Prostate gland (tissue), 2 donors: ENCODE measurements at regions not wholly inside any gene's neighbourhood (a gene's known extent, or its start where the extent isn't known, plus 50 kb on each side); places are given as distances from the start of the nearest gene placed in this dataset.

Experiments used
- DNase-seq: peaks from one replicate; pipeline ENCODE4 v3.0.0-alpha.2; 2019; ENCODE audit warnings: low spot score
- H3K27ac ChIP-seq, 2 donors: fragments of 200-600 bp; sonication (generic); 2 replicates each; pipeline ENCODE4 v1.5.1; 2017 to 2019
- H3K27me3 ChIP-seq: fragments of 200-600 bp; sonication (generic); replicated peaks from 2 replicates; pipeline ENCODE4 v1.5.1; 2019; ENCODE audit not compliant: insufficient read depth
- H3K36me3 ChIP-seq, 2 donors: fragments of 200-600 bp; sonication (generic); 1 replicate in 1 of 2; 2 replicates in 1 of 2; pipeline versions ENCODE4 v1.5.1 to v1.8.1; 2017 to 2019
- H3K4me1 ChIP-seq: fragments of 200-600 bp; sonication (generic); replicated peaks from 2 replicates; pipeline ENCODE4 v1.5.1; 2019
- H3K4me3 ChIP-seq, 2 donors: fragments of 200-600 bp; sonication (generic); 2 replicates each; pipeline ENCODE4 v1.5.1; 2017 to 2019
- H3K9me3 ChIP-seq: fragments of 200-600 bp; sonication (generic); 2 replicates; pipeline ENCODE4 v1.5.1; 2017
- CTCF ChIP-seq, 4 experiments: fragments of 200-600 bp in 2 of 4; fragments of 450-650 bp in 2 of 4; sonication (generic) in 2 of 4; IDR thresholded peaks; 1 replicate in 3 of 4; 2 replicates in 1 of 4; pipeline ENCODE4 v1.5.1; 2016 to 2019; ENCODE audit warnings: antibody characterized with exemption in 4 of 4, mild to moderate bottlenecking in 2 of 4, moderate library complexity in 2 of 4
- POLR2A ChIP-seq: fragments of 450-650 bp; IDR thresholded peaks from one replicate; pipeline ENCODE4 v1.6.1; 2016; ENCODE audit warnings: antibody characterized with exemption, mild to moderate bottlenecking
- POLR2AphosphoS5 ChIP-seq: sonication (generic); formaldehyde crosslinking; IDR thresholded peaks from one replicate; pipeline ENCODE4 v1.6.1; 2017; ENCODE audit warnings: antibody characterized with exemption
- WGBS: methylation state at CpG from one replicate; pipeline ENCODE4 v1.1.5; 2018; 5-methylcytosine and 5-hydroxymethylcytosine counted together
- intact Hi-C: fragments of 100-400 bp; cut with DNase I; formaldehyde crosslinking; loops from one replicate; pipeline ENCODE4 v1.14.2; 2022

GRCh38 chr12:114746297-114747011 is 62.5 kb upstream of the TBX3 start:
- WGBS = 53% methylated on average over 6 of the region's 6 CpGs
- H3K27ac ChIP-seq = peak overlapping the region; percentile 43 to 66
- intact Hi-C loops = loop anchor here (2.0 kb wide), 1 partner anchor 54 kb away; no protein-coding TSS in a partner anchor
- H3K27me3 ChIP-seq = no peaks in the 10 kb centered on the region
- no peaks in the 10 kb centered on the region for H3K36me3 ChIP-seq
- H3K9me3 ChIP-seq = no peaks in the 10 kb centered on the region
- TF ChIP-seq POLR2AphosphoS5 (no peak), POLR2A (no peak), CTCF (IDR thresholded peaks at IDR 0.05) (no peak)
- no peak overlapping the region for H3K4me3 ChIP-seq
- no peak for DNase-seq
- H3K4me1 ChIP-seq = no peaks in the 10 kb centered on the region

- no peaks in the 10 kb centered on the region for H3K36me3 ChIP-seq
- H3K27me3 ChIP-seq = no peaks in the 10 kb centered on the region
- intact Hi-C loops = no loop called here
- H3K27ac ChIP-seq = no peak overlapping the region
- H3K9me3 ChIP-seq = no peaks in the 10 kb centered on the region
- peak; percentile 45 for TF ChIP-seq POLR2AphosphoS5
- TF ChIP-seq CTCF (IDR thresholded peaks at IDR 0.05) = no peak
- no peak for TF ChIP-seq POLR2A
- 32% methylated on average over 15 of the region's 15 CpGs for WGBS
- H3K4me3 ChIP-seq = no peak overlapping the region
- no peak for DNase-seq
- H3K4me1 ChIP-seq = no peaks in the 10 kb centered on the region
Measured at GRCh38 chr12:114744691-114745090, 60.7 kb upstream of the TBX3 start.

- Histone ChIP-seq H3K4me3 (no peak overlapping the region), H3K36me3 (no peaks in the 10 kb centered on the region), H3K4me1 (no peaks in the 10 kb centered on the region), H3K27me3 (no peaks in the 10 kb centered on the region), H3K9me3 (no peaks in the 10 kb centered on the region), H3K27ac (no peak overlapping the region)
- TF ChIP-seq CTCF (IDR thresholded peaks at IDR 0.05) = no peak
- no peak for TF ChIP-seq POLR2A
- TF ChIP-seq POLR2AphosphoS5 = no peak
- WGBS = 65% methylated on average over 6 of the region's 6 CpGs
- DNase-seq = no peak
- intact Hi-C loops = no loop called here
Measured at GRCh38 chr12:114744285-114744684, 60.3 kb upstream of the TBX3 start.

- DNase-seq = no peak
- no peak for TF ChIP-seq POLR2A
- TF ChIP-seq POLR2AphosphoS5 = no peak
- TF ChIP-seq CTCF (IDR thresholded peaks at IDR 0.05) = no peak
- intact Hi-C loops = no loop called here
- H3K4me3 ChIP-seq = no peak overlapping the region
- no peaks in the 10 kb centered on the region for H3K36me3 ChIP-seq
- WGBS = 83% methylated on average over 1 of the region's 1 CpG
- no peaks in the 10 kb centered on the region for H3K4me1 ChIP-seq
- H3K27ac ChIP-seq = no peak overlapping the region
- no peaks in the 10 kb centered on the region for H3K27me3 ChIP-seq
- H3K9me3 ChIP-seq = no peaks in the 10 kb centered on the region
Measured at GRCh38 chr12:114743799-114744198, 59.8 kb upstream of the TBX3 start.

- no peak for DNase-seq
- 98% methylated on average over 4 of the region's 4 CpGs for WGBS
- no peaks in the 10 kb centered on the region for H3K4me1 ChIP-seq
- no peak for TF ChIP-seq POLR2A
- no peak for TF ChIP-seq POLR2AphosphoS5
- no peak for TF ChIP-seq CTCF (IDR thresholded peaks at IDR 0.05)
- no peaks in the 10 kb centered on the region for H3K9me3 ChIP-seq
- intact Hi-C loops = no loop called here
- no peak overlapping the region for H3K4me3 ChIP-seq
- H3K27me3 ChIP-seq = no peaks in the 10 kb centered on the region
- H3K27ac ChIP-seq = no peak overlapping the region
- no peaks in the 10 kb centered on the region for H3K36me3 ChIP-seq
Measured at GRCh38 chr12:114743289-114743688, 59.3 kb upstream of the TBX3 start.
